HL-60 (cell line): ENCODE measurements at regions not wholly inside any gene's neighbourhood (a gene's known extent, or its start where the extent isn't known, plus 50 kb on each side); places are given as distances from the start of the nearest gene placed in this dataset.

Experiments
- DNase-seq, 2 experiments: peaks; one replicate each; pipeline ENCODE4 v3.0.0-alpha.2; 2010 to 2020; ENCODE audit warnings: low read depth in 1 of 2, low spot score in 1 of 2
- H3K27ac ChIP-seq: fragments of 250-450 bp; sonication (Bioruptor Pico); replicated peaks from 2 replicates; pipeline ENCODE4 v1.5.1; 2020; ENCODE audit warnings: mild to moderate bottlenecking, moderate library complexity
- H3K27me3 ChIP-seq: fragments of 250-450 bp; sonication (Bioruptor Pico); 2 replicates; pipeline ENCODE4 v1.5.1; 2021; ENCODE audit warnings: mild to moderate bottlenecking, moderate library complexity; ENCODE audit not compliant: insufficient read depth, poor library complexity, severe bottlenecking
- H3K4me3 ChIP-seq: replicated peaks from 2 replicates; pipeline ENCODE4 v1.5.1; 2011; ENCODE audit warnings: mild to moderate bottlenecking, control low read depth, low read length; ENCODE audit not compliant: insufficient read depth
- GABPA ChIP-seq: IDR thresholded peaks from 2 replicates; pipeline ENCODE4 v1.6.1; 2012; ENCODE audit warnings: low read depth
- POLR2AphosphoS5 ChIP-seq: IDR thresholded peaks from 2 replicates; pipeline ENCODE4 v1.6.1; 2012; ENCODE audit warnings: low read depth
- SPI1 ChIP-seq: IDR thresholded peaks from 2 replicates; pipeline ENCODE4 v1.6.1; 2012; ENCODE audit warnings: low read depth, mild to moderate bottlenecking, borderline replicate concordance
- TF ChIP-seq, protein P1 (sequence below): IDR thresholded peaks from one replicate; pipeline ENCODE4 v1.5.1; 2011; ENCODE audit warnings: low read length, control low read depth, inconsistent platforms; ENCODE audit not compliant: insufficient read depth
- TF ChIP-seq, protein P2 (sequence below): IDR thresholded peaks from 2 replicates; pipeline ENCODE4 v1.6.1; 2012; ENCODE audit warnings: low read depth; ENCODE audit not compliant: insufficient replicate concordance

DNA sequence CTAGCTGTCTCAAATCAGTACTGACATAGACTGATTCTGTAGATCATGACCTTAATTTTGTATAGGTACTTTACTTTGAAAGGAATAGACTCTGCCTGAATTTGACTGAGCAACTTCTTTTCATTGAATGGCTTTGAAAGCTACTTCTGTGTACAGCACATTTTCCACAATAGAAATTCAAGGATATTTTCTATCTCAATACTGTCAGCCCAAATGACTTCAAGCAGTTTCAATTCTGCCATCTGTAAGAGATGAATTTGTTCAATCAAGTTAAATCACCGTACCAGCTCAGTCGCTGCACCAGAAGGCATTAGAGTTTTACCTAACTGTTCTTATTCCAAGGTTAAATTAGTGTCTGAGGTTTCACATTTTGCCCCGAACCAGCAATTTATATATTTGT lies 107.0 kb upstream of the EYS start:
- TF ChIP-seq SPI1 (no peak), GABPA (no peak), POLR2AphosphoS5 (no peak)
- TF ChIP-seq, protein P1, sequence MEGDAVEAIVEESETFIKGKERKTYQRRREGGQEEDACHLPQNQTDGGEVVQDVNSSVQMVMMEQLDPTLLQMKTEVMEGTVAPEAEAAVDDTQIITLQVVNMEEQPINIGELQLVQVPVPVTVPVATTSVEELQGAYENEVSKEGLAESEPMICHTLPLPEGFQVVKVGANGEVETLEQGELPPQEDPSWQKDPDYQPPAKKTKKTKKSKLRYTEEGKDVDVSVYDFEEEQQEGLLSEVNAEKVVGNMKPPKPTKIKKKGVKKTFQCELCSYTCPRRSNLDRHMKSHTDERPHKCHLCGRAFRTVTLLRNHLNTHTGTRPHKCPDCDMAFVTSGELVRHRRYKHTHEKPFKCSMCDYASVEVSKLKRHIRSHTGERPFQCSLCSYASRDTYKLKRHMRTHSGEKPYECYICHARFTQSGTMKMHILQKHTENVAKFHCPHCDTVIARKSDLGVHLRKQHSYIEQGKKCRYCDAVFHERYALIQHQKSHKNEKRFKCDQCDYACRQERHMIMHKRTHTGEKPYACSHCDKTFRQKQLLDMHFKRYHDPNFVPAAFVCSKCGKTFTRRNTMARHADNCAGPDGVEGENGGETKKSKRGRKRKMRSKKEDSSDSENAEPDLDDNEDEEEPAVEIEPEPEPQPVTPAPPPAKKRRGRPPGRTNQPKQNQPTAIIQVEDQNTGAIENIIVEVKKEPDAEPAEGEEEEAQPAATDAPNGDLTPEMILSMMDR = no peak
- TF ChIP-seq, protein P2, sequence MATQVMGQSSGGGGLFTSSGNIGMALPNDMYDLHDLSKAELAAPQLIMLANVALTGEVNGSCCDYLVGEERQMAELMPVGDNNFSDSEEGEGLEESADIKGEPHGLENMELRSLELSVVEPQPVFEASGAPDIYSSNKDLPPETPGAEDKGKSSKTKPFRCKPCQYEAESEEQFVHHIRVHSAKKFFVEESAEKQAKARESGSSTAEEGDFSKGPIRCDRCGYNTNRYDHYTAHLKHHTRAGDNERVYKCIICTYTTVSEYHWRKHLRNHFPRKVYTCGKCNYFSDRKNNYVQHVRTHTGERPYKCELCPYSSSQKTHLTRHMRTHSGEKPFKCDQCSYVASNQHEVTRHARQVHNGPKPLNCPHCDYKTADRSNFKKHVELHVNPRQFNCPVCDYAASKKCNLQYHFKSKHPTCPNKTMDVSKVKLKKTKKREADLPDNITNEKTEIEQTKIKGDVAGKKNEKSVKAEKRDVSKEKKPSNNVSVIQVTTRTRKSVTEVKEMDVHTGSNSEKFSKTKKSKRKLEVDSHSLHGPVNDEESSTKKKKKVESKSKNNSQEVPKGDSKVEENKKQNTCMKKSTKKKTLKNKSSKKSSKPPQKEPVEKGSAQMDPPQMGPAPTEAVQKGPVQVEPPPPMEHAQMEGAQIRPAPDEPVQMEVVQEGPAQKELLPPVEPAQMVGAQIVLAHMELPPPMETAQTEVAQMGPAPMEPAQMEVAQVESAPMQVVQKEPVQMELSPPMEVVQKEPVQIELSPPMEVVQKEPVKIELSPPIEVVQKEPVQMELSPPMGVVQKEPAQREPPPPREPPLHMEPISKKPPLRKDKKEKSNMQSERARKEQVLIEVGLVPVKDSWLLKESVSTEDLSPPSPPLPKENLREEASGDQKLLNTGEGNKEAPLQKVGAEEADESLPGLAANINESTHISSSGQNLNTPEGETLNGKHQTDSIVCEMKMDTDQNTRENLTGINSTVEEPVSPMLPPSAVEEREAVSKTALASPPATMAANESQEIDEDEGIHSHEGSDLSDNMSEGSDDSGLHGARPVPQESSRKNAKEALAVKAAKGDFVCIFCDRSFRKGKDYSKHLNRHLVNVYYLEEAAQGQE = no peak
- no peak for DNase-seq
- Histone ChIP-seq H3K4me3 (no peak overlapping the region), H3K27me3 (no peaks in the 10 kb centered on the region), H3K27ac (no peak overlapping the region)

DNA sequence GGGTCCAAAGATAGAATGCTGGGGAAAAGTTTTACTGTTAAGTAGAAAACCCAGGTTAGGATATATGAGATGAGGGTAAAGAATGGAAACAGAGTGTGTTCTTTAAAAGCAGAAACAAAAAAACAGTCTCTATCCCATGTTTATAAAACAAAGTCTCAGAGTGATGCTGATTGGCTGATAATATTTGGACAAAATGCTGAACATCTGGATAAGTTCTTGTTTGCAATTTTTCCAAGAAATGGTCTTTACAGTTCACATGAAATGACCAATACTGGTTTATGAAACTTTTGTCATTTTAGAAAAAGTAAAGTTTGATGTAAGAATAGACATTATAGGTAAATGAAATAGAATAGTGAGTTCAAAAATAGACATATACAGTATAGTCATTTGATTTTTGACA lies 96.2 kb upstream of the EYS start:
- Histone ChIP-seq H3K27ac (no peak overlapping the region), H3K4me3 (no peak overlapping the region), H3K27me3 (no peaks in the 10 kb centered on the region)
- no peak for DNase-seq
- TF ChIP-seq, protein P1 = no peak
- TF ChIP-seq SPI1 = no peak

DNA sequence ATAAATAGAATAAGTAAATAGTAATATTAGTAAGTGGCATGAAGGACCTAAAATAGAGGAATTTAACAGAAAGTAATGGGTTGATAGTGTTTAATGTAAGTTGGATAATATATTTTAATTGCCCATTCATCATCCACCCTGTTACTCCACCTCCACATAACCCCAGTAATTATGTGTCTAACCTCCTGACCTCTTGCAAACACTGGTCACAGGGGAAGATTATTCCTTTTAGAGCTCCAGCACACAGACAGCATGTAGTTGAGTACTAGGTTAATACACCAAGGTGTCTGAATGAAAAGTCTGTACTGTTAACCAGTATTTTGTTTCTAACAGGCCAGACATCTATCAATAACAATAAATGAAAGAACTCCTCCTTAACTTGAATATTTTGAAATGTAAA lies 92.4 kb upstream of the EYS start:
- H3K27me3 ChIP-seq = no peaks in the 10 kb centered on the region
- TF ChIP-seq POLR2AphosphoS5 (no peak), GABPA (no peak), SPI1 (no peak)
- TF ChIP-seq, protein P2 = no peak
- TF ChIP-seq, protein P1 = no peak
- DNase-seq = no peak
- H3K4me3 ChIP-seq = no peak overlapping the region
- H3K27ac ChIP-seq = no peak overlapping the region

DNA sequence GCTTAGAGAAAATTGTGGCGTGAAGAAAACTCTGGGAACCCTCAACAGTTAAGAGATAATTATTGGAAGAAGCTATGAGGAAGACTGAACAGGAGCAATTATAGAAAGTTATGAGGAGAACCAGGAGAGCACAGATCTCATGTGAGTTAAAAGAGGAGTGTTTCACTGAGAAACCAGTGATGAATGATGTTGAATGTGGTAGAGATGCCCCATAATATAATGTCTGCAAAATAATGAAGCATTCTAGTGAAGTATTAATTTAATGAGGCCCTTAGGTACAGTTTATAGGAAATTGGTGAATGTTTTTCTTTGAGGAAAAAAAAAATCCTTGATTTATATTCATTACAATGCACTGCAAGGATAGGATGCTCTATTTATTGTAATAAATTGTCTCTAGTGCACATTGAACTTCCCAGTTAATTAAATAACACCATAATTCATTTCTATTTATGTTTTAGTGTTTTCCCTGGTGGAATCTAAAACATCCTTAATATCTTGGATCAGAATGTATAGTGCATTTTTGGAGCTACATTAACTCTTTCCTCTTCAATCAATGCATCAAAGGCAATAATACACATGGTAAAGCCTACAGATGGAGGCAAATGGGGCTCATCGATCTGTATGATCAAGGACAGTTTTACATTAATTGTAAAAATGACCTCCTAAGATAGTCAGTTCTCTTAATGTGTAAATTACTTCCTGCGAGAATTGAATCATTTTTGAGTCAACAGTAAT lies 91.4 kb upstream of the EYS start:
- Histone ChIP-seq H3K27me3 (no peaks in the 10 kb centered on the region), H3K27ac (no peak overlapping the region), H3K4me3 (no peak overlapping the region)
- no peak for DNase-seq
- TF ChIP-seq POLR2AphosphoS5 (no peak), SPI1 (no peak), GABPA (no peak)
- TF ChIP-seq, protein P1 = no peak
- TF ChIP-seq, protein P2 = no peak
